AG08395 (cell line): ENCODE measurements at regions not wholly inside any gene's neighbourhood (a gene's known extent, or its start where the extent isn't known, plus 50 kb on each side); places are given as distances from the start of the nearest gene placed in this dataset.

ENCODE experiments used
- DNase-seq: peaks from one replicate; pipeline ENCODE4 v3.0.0; 2012; ENCODE audit warnings: mixed read lengths, low spot score

DNA sequence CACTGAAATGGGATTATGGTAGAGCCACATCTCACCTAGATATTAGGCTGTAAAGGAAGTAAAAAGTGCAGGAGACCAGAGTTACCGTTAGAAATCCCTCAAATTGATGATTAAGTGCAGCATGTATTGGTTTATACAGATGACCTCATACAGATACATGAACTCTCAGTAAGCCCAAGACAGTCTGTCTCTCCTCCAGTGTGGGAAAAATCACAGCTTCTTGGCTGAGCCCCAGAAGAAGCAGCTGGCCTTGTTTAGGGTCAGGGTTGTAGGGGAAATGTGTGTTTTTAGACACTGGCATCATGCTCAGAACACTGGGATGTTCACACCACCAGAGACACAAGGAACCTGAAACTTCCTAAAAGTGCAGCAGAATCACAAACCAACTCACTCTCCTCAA, 135.9 kb downstream of the KATNIP start:
- peak; percentile 35 for DNase-seq

DNA sequence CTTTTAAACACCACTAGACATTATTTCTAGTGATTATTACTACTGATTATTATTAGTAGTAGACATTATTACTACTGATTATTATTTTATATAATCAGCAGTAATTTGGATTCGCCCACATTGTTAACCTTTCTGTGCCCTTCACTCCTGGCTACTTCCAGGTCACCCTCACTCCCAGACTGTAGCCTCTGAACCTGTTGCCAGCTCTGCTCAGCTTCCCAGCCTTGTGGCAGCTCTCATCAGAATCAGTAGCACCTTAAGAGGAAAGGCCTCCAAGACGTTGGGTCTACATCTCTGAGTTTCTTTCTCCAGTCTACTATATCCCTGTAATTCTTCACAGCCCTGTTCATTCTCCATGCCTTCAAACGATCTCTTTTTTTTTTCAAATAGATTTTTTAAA, 137.0 kb downstream of the KATNIP start:
- DNase-seq = no peak

DNA sequence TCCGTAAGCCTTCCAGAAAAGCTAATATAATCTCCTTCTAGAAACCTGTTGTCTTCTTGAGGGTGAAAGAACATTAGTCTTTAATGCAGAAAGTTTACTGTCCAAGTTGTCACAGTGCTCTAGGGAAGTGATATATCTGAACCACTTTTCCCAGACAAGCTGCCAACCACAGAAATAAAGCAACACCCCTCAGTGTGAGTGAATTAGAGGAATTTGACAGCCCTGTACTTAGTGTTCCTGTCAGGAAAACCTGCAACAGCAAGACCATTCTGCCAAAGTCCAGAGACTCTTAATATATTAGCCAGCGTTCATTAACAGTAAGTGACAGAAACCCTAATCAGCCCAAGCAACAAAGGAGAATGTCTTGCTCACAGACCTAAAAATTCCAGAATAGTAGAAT, 137.7 kb downstream of the KATNIP start:
- DNase-seq = no peak

DNA sequence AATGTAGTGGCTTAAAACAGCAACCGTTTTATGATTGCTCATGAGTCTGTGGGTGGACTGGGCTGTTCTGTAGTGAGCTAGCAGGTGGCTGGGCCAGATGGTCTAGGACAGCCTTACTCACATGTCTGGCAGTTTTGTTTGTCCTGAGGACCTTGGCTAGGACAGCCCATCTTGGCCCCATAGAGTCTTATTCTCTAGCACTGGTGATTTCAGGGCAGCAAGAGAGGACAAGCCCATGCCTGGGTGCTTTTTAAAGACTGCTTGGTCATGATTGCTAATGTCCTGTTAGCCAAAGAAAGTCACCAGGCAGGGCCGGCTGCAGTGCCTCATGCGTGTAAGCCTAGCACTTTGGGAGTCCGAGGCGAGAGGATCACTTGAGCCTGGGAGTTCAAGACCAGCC, 139.8 kb downstream of the KATNIP start:
- DNase-seq = no peak

DNA sequence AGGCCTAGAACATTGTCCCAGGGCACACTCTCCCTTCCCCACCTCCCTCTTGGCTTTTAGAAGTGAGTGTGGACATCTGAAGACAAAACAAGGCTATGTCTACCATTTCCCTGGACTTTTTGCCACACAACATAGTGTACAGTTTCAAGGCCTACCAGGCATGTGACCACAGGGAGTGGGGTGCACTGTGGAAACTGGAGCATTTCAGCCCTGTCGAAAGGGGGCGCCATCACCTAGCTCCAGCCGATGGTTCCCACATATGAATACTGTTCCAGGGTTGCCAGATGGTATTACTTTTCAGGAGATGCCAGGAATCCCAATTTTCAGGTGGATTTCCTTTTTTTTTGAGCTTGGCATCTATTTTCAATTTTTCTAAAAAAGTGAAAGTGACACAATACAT, 140.7 kb downstream of the KATNIP start:
- DNase-seq = peak; percentile 69

DNA sequence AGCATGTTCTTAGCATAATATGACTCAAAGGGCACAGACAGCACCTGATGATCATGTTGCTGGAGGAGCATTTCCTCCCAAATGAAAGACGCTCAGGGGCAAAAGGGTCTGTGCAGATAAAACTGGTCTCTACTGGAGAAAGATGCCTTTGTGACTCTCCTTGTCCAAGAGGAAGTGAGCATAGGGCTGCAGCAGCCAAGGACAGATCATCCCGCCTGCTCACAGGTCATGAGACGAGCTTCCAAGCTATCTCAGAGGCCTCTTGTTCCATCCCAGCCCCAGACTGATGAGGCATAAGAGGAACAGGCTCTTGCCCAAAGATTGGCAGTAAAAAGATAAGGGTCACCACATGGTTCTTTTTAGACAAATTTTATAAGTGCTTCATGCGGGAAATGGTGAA, 141.8 kb downstream of the KATNIP start:
- DNase-seq = no peak

DNA sequence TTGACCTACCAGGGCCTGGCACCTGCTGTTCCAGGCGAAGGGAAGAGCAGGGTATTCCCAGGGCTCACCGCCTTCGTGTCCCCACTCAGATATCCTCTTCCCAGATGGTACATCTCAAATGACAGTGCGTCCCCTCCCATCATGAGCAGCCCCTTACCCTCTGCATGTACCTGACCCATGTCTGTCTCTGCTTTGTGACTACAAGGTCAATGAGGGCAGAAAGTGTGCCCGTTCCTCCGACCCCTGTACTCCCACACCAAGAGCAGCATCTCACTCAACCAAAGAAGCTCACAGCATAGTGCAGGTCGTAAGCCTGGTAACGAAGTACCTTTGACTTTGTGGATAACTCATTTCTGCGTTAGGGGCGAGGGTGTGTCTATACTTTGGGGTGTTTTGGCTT, 142.6 kb downstream of the KATNIP start:
- DNase-seq = no peak

DNA sequence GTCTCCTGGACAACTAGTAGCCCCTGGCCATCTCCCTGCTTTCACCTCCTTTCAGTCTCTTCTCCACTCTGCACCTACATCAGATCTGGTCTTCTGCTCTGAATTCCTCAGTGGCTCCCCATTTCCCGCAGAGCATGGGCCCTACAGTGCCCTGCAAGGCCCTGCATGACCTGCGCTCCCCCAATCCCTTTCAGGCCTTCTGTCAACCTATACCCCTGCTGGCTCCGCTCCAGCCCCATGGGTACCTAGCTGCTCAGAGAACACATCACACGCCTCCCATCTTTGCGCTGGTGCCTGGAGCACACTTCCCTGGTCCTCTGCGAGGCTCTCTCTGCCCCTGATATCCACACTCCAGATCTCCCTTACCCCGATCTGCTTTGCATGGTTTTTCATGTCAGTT, 145.2 kb downstream of the KATNIP start:
- DNase-seq = no peak

DNA sequence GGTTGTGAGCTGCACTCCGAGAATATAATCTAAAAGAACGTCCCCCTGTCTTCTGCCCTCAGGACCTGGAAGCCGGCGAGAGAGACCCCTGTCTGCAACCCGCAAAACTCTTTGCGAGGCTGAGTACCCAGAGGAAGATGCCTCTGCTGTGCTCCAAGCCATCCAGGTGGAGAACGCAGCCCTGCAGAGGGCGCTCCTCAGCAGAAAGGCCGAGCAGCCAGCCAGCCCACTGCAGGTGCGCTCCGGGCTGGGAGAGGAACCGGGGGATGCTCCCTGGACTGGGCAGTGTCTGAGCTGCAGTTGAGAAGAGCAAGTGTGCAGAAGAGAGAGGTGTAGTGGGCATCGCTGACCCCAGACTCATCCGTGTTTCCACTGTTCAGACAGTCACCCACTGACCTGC, 148.3 kb downstream of the KATNIP start:
- no peak for DNase-seq

DNA sequence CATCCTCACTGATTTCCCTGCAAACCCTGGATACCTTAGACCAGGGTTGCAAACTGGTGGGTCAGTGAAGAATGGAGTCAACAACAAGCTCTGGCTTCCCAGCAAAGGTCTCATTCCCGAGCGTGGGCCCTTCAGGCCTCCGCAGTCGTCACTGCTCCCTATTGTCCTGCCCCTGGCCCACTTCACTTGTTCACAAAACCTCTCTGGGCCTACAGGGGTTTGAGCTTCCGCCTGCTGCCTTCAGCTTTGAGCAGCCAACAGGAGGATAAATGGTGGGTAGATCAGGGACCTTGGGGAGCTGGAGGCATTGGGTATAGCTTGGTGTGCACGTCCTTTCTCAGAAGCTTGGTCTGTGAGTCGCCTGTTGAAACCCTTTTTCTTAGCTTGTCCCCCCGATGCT, 148.8 kb downstream of the KATNIP start:
- no peak for DNase-seq

DNA sequence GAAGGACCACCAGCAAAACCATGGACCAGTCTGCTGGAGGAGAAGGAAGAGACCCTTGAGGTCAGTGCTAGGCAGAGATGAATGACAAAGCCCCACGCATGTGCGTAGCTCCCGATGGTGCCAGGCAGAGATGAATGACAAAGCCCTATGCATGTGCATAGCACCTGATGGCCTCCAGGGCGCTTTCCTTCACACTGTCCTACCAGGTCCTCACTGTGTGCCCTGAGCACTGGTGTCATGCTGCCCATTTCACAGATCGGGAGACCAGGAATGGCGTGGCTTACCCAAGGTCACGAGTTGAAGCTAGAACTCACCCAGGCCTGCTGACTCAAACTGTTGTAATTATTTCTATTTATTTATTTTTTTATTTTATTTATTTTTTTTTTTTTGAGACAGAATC, 149.6 kb downstream of the KATNIP start:
- DNase-seq = no peak

DNA sequence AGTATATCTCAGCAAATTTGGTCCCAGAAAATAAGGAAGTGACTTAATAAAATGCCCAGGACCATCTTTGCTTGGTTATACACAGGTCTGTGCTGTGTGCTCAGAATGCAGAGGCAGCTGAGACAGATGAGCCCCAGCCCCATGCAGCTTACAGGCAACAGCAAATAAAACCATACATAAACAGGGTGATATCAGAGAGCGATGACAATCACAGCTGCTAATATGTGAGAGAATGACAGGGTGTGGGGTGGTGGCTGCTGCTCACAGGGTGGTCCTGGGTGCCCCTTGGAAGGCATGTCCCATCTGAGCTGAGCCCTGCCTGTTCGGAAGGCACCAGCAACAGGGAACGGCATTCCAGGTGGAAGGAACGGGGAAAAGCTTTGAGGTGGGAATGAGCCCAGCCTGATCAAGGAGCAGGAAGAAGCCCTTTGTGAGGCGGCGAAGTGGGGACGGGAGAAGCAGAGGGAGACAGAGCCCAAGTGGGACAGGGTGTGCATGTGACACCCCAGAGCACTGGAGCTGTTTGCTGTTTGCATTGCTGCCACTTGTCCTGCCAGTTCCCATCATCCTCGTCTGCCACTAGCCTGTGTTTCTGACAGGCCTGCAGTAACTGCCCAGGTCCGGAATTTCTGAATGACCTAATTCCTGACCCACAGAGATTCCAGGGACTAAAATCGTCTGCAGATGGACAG, 150.5 kb downstream of the KATNIP start:
- peak; percentile 30 for DNase-seq

DNA sequence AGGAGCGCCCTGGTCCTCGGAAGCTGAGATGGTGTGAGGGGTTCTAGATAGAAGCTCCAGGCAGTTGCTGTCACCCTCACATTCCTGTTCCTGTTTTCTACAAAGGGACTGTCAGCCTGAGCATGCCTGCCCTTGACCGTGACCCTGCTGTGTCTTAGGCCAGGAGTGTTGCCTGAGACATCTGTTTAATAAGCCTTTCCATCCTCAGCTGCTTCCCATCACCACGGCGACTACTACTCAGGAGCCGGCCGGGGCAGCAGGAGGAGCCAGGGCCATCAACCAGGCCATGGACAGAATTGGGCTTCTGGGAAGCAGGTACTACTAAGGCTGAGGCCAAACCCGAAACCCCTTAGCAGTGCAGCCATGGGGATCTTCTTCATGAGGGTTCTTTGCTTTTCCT, 151.4 kb downstream of the KATNIP start:
- DNase-seq = no peak

DNA sequence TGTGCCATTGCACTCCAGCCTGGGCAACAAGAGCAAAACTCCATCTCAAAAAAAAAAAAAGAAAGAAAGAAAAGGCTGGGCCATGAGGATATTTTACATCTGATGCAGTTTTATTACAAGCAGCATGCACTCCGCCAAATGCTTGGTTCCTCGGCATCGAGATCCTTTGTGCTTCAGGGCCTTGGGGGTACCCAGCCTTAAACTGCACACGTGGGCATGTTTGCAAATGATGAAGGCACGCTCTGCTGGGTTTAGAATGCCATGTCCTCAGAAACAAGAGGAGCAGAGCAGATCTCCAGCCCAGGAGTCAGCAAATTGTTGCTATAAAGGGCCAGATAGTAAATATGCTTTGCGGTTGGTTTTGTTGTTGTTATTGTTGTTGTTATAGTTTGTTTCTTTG, 153.2 kb downstream of the KATNIP start:
- no peak for DNase-seq

DNA sequence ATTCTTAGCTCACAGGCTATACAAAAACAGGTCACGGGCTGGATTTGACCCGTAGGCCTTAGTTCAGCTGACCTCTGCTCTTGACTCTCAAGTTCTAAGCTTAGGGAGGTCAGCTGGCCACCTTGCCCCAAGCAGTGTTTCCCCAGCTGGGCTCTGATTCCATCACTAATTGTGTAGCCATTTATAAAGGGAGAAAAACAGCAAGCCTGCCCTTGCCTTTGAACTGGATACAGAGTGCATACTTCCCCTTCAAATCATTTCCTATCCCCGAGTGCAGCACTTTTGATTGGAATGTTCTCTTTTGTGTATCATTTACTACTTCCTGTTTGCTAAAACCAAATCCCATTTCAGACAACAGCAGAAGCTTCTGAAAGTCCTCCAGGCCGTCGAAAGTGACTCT, 153.6 kb downstream of the KATNIP start:
- DNase-seq = peak; percentile 40

DNA sequence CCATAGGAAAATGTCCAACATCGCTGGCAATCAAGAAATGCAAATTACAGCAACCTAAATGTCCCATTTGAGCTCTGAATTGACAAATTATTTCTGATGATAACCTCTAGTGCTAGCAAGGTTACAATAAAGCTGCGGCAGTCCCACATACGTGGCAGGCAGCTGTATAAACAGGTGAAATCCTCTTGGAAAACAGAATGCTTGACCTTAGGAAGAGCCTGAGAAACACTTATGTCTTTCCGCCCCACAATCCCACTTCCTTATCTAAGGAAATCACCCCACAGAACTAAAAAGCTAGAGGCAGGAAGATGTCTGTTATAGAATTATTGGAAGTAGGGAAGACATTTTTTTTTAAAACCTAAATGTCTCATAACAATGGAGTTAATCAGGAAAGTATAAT, 154.3 kb downstream of the KATNIP start:
- DNase-seq = no peak

DNA sequence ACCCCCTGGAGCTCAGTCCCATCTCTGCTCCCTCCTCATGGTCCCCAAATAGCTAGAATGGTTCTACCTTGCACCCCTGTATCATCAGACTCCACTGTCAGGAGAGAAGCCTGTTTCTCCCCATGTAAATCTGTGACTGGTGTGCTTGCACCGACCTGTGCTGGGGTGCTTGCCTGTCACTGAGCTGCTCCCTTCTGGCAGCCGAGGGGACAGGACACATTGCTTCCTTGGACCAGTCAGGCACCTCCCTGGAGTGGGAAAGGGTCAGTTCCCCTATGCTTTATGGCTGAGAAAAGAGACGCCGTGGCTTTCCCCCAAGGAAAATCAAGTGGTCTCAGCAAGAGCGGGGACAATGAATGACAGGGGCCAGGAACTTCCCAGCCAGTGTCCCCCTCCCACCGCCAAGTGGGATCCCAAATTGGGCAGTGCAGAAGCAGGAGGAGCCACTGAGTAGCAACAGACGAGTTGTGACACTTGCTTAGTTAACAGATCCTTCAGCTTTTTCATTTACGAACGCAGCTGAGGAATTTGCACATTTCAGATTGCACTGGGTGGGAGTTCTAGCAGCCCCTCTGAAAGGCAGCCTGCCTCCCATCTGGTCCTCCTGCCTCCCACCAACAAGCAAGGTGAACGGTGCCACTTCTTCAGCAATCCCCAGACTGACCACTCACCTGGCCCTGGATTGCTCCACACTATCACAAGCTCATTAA, 156.4 kb downstream of the KATNIP start:
- no peak for DNase-seq

DNA sequence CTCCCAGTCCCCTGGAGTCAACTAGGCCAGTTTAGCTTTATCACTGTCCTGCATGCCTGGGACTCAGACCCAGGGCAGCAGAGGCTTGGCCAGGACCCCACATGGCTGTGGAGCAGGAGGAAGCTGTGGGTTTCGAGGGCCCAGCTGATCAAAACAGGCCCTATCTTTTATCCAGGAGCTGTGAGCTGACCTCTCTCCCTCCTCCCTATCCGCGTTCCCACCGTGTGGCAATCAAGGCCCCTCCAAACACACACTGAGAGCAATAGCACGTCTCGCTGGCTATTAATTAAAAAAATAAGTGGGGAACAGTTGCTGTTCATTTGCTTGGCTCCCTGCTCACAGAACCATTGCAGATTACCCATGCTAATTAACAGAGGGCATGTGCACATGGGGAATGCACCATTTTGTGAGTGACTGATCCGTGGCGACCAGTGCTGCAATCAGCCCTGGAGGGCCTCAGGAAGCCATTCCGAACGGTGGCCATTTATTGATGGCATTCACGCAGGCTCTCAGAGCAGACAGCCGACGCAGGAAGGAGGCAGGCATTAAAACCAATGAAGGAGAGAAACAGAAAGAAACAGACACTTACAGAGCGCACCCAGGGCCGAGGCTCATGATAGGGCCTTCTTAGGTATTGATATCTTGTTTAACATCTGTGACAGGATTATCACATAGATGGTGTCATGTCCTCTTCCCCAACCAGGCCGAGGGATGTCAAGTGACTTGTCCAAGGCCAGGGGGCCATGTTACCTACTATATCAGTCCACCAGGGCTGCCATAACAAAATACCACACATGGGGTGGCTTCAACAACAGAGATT, 157.1 kb downstream of the KATNIP start:
- no peak for DNase-seq

DNA sequence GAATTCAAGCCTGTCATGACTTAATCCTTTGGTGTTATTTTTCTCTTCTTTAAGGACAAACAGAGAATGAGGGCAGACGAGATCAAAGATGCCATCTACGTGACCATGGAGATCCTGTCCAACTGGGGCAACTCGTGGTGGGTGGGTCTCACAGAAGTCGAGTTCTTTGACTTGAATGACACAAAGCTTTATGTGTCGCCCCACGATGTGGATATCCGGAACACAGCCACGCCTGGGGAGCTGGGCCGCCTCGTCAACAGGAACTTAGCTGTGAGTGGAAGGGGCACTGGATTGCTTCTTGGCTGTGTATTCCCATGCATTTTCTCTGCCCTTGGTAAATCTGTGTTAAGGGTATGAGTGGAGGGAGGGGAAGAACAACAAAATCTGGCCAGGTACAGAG, 158.7 kb downstream of the KATNIP start:
- DNase-seq = no peak

DNA sequence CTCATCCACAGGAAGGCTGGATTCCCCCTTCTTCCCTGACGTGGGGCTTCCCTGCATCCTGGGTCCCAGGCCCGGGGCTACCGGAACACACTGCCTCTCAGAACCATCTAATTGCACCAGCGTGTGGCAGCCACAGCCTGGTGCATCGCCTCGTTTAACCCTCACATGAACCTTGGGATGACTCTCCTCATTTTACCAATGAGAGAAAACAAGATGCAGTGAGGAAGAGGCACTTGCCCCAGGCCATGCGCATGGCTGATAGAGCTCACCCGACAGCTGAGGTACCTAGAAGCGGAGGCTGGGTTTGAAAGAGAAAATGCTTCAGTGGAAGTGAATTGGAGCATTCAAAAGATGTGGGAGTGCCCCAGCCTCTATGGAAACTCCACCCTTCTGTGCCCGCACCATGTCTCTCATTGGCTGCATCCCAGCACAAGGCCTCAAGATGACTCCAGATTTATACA, 162.3 kb downstream of the KATNIP start:
- DNase-seq = no peak

DNA sequence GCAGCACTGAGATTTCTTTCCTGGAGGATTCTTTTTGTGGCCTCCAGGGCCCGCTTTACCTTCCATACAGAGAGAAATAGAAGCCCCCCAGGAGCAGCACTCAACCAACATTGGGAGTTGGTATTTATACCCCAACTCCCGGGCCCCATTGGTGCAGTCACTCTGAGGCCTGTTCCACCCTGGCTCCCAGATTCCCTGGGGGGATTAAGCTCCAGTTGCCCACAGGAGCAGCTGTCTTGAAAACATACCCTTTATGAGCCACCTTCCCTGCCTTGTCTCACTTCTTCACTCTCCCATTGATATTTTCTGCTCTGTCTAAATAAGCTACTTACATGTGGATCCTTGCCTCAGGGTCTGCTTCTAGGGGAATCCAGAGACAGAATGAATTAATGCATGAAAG, 167.8 kb downstream of the KATNIP start:
- no peak for DNase-seq

DNA sequence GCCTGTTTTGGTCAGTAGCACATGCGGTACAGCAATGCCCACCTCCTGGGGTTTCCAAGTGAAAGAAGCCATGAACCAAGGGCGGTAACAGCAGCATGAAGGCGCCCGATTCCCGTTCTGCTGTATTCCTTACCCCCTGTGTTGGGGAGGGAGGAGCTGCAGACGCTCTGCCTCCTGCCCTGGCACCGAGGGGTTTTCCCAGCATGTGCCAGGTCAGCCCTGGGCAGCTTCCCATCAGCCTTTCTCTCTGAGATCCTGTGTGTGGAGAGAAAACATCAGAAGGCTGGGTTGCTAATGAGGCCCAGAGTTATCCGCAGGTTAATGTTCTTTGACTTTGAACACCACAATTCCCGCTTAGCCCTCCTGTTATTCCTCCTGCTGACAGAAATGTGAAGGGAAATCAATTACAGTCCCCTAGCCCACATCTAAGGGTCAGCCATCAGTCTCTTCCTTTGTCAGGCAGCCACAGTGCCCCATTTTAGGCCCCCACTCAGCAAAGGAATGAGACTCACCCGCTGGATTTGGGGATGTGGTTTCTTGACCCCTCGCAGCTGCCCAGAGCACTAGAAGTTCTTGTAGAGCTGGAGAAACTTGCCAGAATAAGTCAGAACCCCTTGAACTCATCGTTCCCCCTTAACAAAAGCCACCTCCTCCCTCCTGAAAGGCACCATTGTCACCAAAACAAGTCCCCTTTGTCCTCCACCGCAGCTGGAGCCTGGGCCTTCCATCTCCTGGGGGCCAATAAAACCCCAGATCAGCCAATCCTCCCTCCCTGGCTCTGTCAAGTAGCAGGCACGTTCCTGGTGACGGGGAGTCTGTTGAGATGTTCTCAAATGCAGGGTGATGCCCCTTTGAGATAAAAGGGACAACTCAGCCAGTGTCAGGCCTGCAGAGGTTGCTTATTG, 168.5 kb downstream of the KATNIP start:
- DNase-seq = no peak
